ENCODE measurements at regions not wholly inside any gene's neighbourhood (a gene's known extent, or its start where the extent isn't known, plus 50 kb on each side); places are given as distances from the start of the nearest gene placed in this dataset.

- ChIA-PET POLR2A (ENCODE audit: partially characterized antibody) (no interaction called here), CTCF (ENCODE audit: partially characterized antibody) (interaction anchor here (0.9 to 1.7 kb wide), 4 partner anchors 11 to 209 kb away, joined by 3 to 6 read pairs (median 4); partner anchors contain the start of gene MYCN)
- Histone ChIP-seq H3K36me3 (ENCODE audit: control insufficient read depth in 2 of 4, insufficient read depth in 4 of 4, low read length in 3 of 4) (no peaks in the 10 kb centered on the region), H2BK15ac (ENCODE audit: low read length) (no peak overlapping the region), H3K4ac (replicated peaks; ENCODE audit: insufficient read length, low read depth, low read length) (no peak overlapping the region), H3K79me2 (ENCODE audit: control insufficient read depth in 1 of 2, insufficient read depth in 2 of 2, low read length in 2 of 2) (no peaks in the 10 kb centered on the region), H3K18ac (ENCODE audit: extremely low read depth, low read length) (no peak overlapping the region), H2BK12ac (ENCODE audit: low read depth, low read length) (no peak overlapping the region), H3K4me2 (ENCODE audit: insufficient read depth in 1 of 2, low read depth in 2 of 2, low read length in 2 of 2) (no peak overlapping the region), H2BK5ac (ENCODE audit: low read depth, low read length) (no peak overlapping the region), H3K23me2 (ENCODE audit: low read depth, low read length) (no peaks in the 10 kb centered on the region), H4K5ac (ENCODE audit: insufficient read length, low read depth, low read length) (no peak overlapping the region), H3K27ac (ENCODE audit: low read depth, low read length) (no peak overlapping the region), H3K56ac (replicated peaks; ENCODE audit: insufficient read length, low read depth, low read length) (no peak overlapping the region), H4K20me1 (replicated peaks in 1 of 2; ENCODE audit: control insufficient read depth in 1 of 2, insufficient read depth in 2 of 2, low read length in 2 of 2) (no peaks in the 10 kb centered on the region), H2BK20ac (ENCODE audit: low read length) (no peak overlapping the region), H3K23ac (ENCODE audit: insufficient read length) (no peak overlapping the region), H4K91ac (replicated peaks; ENCODE audit: insufficient read length, low read length) (no peak overlapping the region), H3K9me3 (ENCODE audit: insufficient read depth in 2 of 2, low read depth in 1 of 2, low read length in 1 of 2) (peaks cover 0 to 5% of the 10 kb centered on the region in 2 experiments; a peak in 1 of 4 replicates), H3K79me1 (ENCODE audit: low read depth, low read length) (no peaks in the 10 kb centered on the region), H3K9ac (replicated peaks in 1 of 4; ENCODE audit: extremely low read depth in 1 of 4, low read depth in 3 of 4, low read length in 3 of 4) (no peak overlapping the region), H3K4me3 (ENCODE audit: extremely low read depth in 1 of 4, insufficient read depth in 2 of 4, low read depth in 3 of 4, low read length in 4 of 4) (no peak overlapping the region), H2AFZ (ENCODE audit: low read length) (no peak overlapping the region), H3K4me1 (replicated peaks in 1 of 4; ENCODE audit: control insufficient read depth in 3 of 4, insufficient read depth in 4 of 4, low read length in 3 of 4) (peaks cover 0 to 6% (median 0%) of the 10 kb centered on the region in 4 experiments; a peak in 1 of 7 replicates), H3K14ac (ENCODE audit: insufficient read length) (no peak overlapping the region), H2BK120ac (replicated peaks; ENCODE audit: low read depth, low read length) (no peak overlapping the region), H3K27me3 (replicated peaks in 1 of 4; ENCODE audit: control insufficient read depth in 3 of 4, extremely low read depth in 1 of 4, insufficient read depth in 3 of 4, low read length in 3 of 4) (no peaks in the 10 kb centered on the region), H2AK5ac (ENCODE audit: low read depth, low read length) (no peak overlapping the region), H4K8ac (ENCODE audit: extremely low read depth, insufficient read depth, low read length) (no peak overlapping the region)
- FAIRE-seq (no peak), DNase-seq (ENCODE audit: low read depth in 1 of 2, low spot score in 2 of 2) (no peak)
- WGBS, 2 experiments (ENCODE audit: extremely low coverage in 1 of 2, insufficient coverage in 1 of 2, insufficient read length in 1 of 2, insufficient replicate concordance in 2 of 2, low coverage in 1 of 2, low lambda C conversion rate in 2 of 2, missing lambda C conversion rate in 1 of 2), result 82% methylated on average over 2 of the region's 2 CpGs; no CpG with 5 or more reads in 1 of the 2 experiments
- TF ChIP-seq SP2 (IDR thresholded peaks at IDR 0.05; ENCODE audit: low read length) (no peak), ZNF274 (IDR thresholded peaks at IDR 0.05; ENCODE audit: borderline replicate concordance, extremely low read depth, low read length) (no peak), HDAC2 (IDR thresholded peaks at IDR 0.05; ENCODE audit: borderline replicate concordance in 1 of 2, low read depth in 2 of 2, low read length in 2 of 2) (no peak), POU5F1 (IDR thresholded peaks at IDR 0.05; ENCODE audit: low read depth, low read length) (no peak), SRF (IDR thresholded peaks at IDR 0.05; ENCODE audit: low read depth, low read length) (no peak), CHD1 (IDR thresholded peaks at IDR 0.05; ENCODE audit: low read depth, low read length) (no peak), JUN (IDR thresholded peaks at IDR 0.05; ENCODE audit: low read depth, low read length) (no peak), FOSL1 (IDR thresholded peaks at IDR 0.05; ENCODE audit: insufficient read depth, low read depth, low read length) (no peak), CHD2 (IDR thresholded peaks at IDR 0.05; ENCODE audit: low read length) (no peak), TAF7 (optimal IDR thresholded peaks at IDR 0.05; ENCODE audit: borderline replicate concordance, low read depth, low read length) (no peak), RNF2 (IDR thresholded peaks at IDR 0.05; ENCODE audit: borderline replicate concordance, low read depth, low read length, missing control alignments, poor library complexity, severe bottlenecking) (no peak), EZH2 (IDR thresholded peaks at IDR 0.05; ENCODE audit: low read depth, low read length, severe bottlenecking) (no peak), CBX8 (IDR thresholded peaks at IDR 0.05; ENCODE audit: borderline replicate concordance, low read depth, low read length) (no peak), BRCA1 (IDR thresholded peaks at IDR 0.05; ENCODE audit: low read depth, low read length) (no peak)
These were observed 77.3 kb upstream of the MYCN start for GRCh38 chr2:15863089-15863488.
